Fibroblast of lung (primary cell): ENCODE measurements at regions not wholly inside any gene's neighbourhood (a gene's known extent, or its start where the extent isn't known, plus 50 kb on each side); places are given as distances from the start of the nearest gene placed in this dataset.

ENCODE experiments used
- DNase-seq, 2 donors: peaks; one replicate each; pipeline versions ENCODE4 v3.0.0 to v3.0.0-alpha.2; 2010; ENCODE audit warnings: low read depth in 2 of 2
- H2AFZ ChIP-seq: 2 replicates; pipeline ENCODE4 v1.5.1; 2012; ENCODE audit warnings: low read length, control low read depth, inconsistent platforms
- H3K27ac ChIP-seq: 2 replicates; pipeline ENCODE4 v1.5.1; 2011; ENCODE audit warnings: low read length, control low read depth; ENCODE audit not compliant: insufficient read depth
- H3K27me3 ChIP-seq: 2 replicates; pipeline ENCODE4 v1.5.1; 2011; ENCODE audit warnings: mild to moderate bottlenecking, low read length; ENCODE audit not compliant: control insufficient read depth, insufficient read depth
- H3K36me3 ChIP-seq: 2 replicates; pipeline ENCODE4 v1.5.1; 2011; ENCODE audit warnings: low read length; ENCODE audit not compliant: control insufficient read depth, insufficient read depth
- H3K4me1 ChIP-seq: 2 replicates; pipeline ENCODE4 v1.5.1; 2011; ENCODE audit warnings: low read length; ENCODE audit not compliant: control insufficient read depth, insufficient read depth; ENCODE audit errors: extremely low read depth
- H3K4me2 ChIP-seq: 2 replicates; pipeline ENCODE4 v1.5.1; 2011; ENCODE audit warnings: low read length, control low read depth; ENCODE audit not compliant: insufficient read depth; ENCODE audit errors: extremely low read depth
- H3K4me3 ChIP-seq, 4 experiments: fragments of 200-600 bp in 1 of 4; sonication (generic) in 1 of 4; replicated peaks in 1 of 4; 2 replicates each; pipeline ENCODE4 v1.5.1; 2011 to 2016; ENCODE audit warnings: low read length in 4 of 4, low read depth in 3 of 4, mild to moderate bottlenecking in 3 of 4, control low read depth in 2 of 4, inconsistent platforms in 1 of 4, mixed read lengths in 1 of 4; ENCODE audit not compliant: insufficient read depth in 1 of 4; ENCODE audit errors: control extremely low read depth in 1 of 4
- H3K79me2 ChIP-seq: 2 replicates; pipeline ENCODE4 v1.5.1; 2012; ENCODE audit warnings: mild to moderate bottlenecking, low read length, inconsistent platforms; ENCODE audit not compliant: control insufficient read depth, insufficient read depth
- H3K9ac ChIP-seq: 2 replicates; pipeline ENCODE4 v1.5.1; 2011; ENCODE audit warnings: mild to moderate bottlenecking, low read length, control low read depth; ENCODE audit not compliant: insufficient read depth
- H3K9me3 ChIP-seq: 2 replicates; pipeline ENCODE4 v1.5.1; 2012; ENCODE audit warnings: low read depth, low read length; ENCODE audit not compliant: control insufficient read depth, insufficient read depth
- H4K20me1 ChIP-seq: 2 replicates; pipeline ENCODE4 v1.5.1; 2011; ENCODE audit warnings: low read length; ENCODE audit not compliant: control insufficient read depth, insufficient read depth; ENCODE audit errors: extremely low read depth
- CTCF ChIP-seq, 2 donors: IDR thresholded peaks in 1 of 2; conservative IDR thresholded peaks in 1 of 2; 1 replicate in 1 of 2; 2 replicates in 1 of 2; pipeline ENCODE4 v1.5.1; 2011 to 2012; ENCODE audit warnings: low read length in 2 of 2, control low read depth in 1 of 2, inconsistent platforms in 1 of 2, low read depth in 1 of 2, mild to moderate bottlenecking in 1 of 2
- EZH2 ChIP-seq: IDR thresholded peaks from 2 replicates; pipeline ENCODE4 v1.5.1; 2012; ENCODE audit warnings: low read length, control low read depth, mild to moderate bottlenecking; ENCODE audit errors: missing control alignments

- H3K27me3 ChIP-seq: no peaks in the 10 kb centered on the region
- no peak for DNase-seq
- H3K4me1 ChIP-seq: no peaks in the 10 kb centered on the region
- H3K9ac ChIP-seq: no peak overlapping the region
- H3K4me2 ChIP-seq: no peak overlapping the region
- H3K9me3 ChIP-seq: no peaks in the 10 kb centered on the region
- no peak overlapping the region for H3K4me3 ChIP-seq
- H2AFZ ChIP-seq: no peak overlapping the region
- H4K20me1 ChIP-seq: no peaks in the 10 kb centered on the region
- H3K36me3 ChIP-seq: no peaks in the 10 kb centered on the region
- no peak overlapping the region for H3K27ac ChIP-seq
- TF ChIP-seq CTCF (conservative IDR thresholded peaks at IDR 0.05 in 1 of 2, IDR thresholded peaks at IDR 0.05 in 1 of 2; ENCODE audit: low read depth in 1 of 2, low read length in 2 of 2) (no peak), EZH2 (no peak)
- H3K79me2 ChIP-seq: no peaks in the 10 kb centered on the region
Measured at GRCh38 chr12:41709012-41709411, 435.7 kb downstream of the GXYLT1 start.

- no peak overlapping the region for H2AFZ ChIP-seq
- TF ChIP-seq CTCF (conservative IDR thresholded peaks at IDR 0.05 in 1 of 2, IDR thresholded peaks at IDR 0.05 in 1 of 2; ENCODE audit: low read depth in 1 of 2, low read length in 2 of 2): no peak
- TF ChIP-seq EZH2: no peak
- no peak overlapping the region for H3K4me3 ChIP-seq
- H3K9me3 ChIP-seq: no peaks in the 10 kb centered on the region
- H3K79me2 ChIP-seq: no peaks in the 10 kb centered on the region
- H3K4me1 ChIP-seq: no peaks in the 10 kb centered on the region
- H3K36me3 ChIP-seq: no peaks in the 10 kb centered on the region
- no peaks in the 10 kb centered on the region for H3K27me3 ChIP-seq
- H3K27ac ChIP-seq: no peak overlapping the region
- no peaks in the 10 kb centered on the region for H4K20me1 ChIP-seq
- H3K9ac ChIP-seq: no peak overlapping the region
- no peak overlapping the region for H3K4me2 ChIP-seq
- no peak for DNase-seq
Measured at GRCh38 chr12:41706376-41706775, 438.3 kb downstream of the GXYLT1 start.

- Histone ChIP-seq H3K4me2 (no peak overlapping the region), H3K27me3 (no peaks in the 10 kb centered on the region), H3K4me1 (no peaks in the 10 kb centered on the region), H3K36me3 (no peaks in the 10 kb centered on the region), H4K20me1 (no peaks in the 10 kb centered on the region), H3K27ac (no peak overlapping the region), H3K79me2 (no peaks in the 10 kb centered on the region), H2AFZ (no peak overlapping the region), H3K9ac (no peak overlapping the region), H3K4me3 (no peak overlapping the region), H3K9me3 (no peaks in the 10 kb centered on the region)
- DNase-seq: no peak
- TF ChIP-seq CTCF (conservative IDR thresholded peaks at IDR 0.05 in 1 of 2, IDR thresholded peaks at IDR 0.05 in 1 of 2; ENCODE audit: low read depth in 1 of 2, low read length in 2 of 2) (no peak), EZH2 (no peak)
Measured at GRCh38 chr12:41701943-41702601, 442.6 kb downstream of the GXYLT1 start.
